Tibial artery (tissue), 4 donors: ENCODE measurements at regions not wholly inside any gene's neighbourhood (a gene's known extent, or its start where the extent isn't known, plus 50 kb on each side); places are given as distances from the start of the nearest gene placed in this dataset.
"Not testable (repeated sequence)": the region's sequence is repeated elsewhere in the genome, so short reads cannot be mapped to it uniquely, and the experiment has no call there.

ENCODE experiments used
- DNase-seq, 2 donors: peaks; one replicate each; pipeline ENCODE4 v3.0.0-alpha.2; 2019
- H3K27ac ChIP-seq, 2 donors: fragments of 200-600 bp; sonication (generic) in 1 of 2; 1 replicate in 1 of 2; 2 replicates in 1 of 2; pipeline ENCODE4 v1.5.1; 2018 to 2019; ENCODE audit warnings: mild to moderate bottlenecking in 1 of 2
- H3K27me3 ChIP-seq, 2 donors: fragments of 200-600 bp; sonication (generic) in 1 of 2; one replicate each; pipeline versions ENCODE4 v1.5.1 to v1.6.0; 2016 to 2019
- H3K36me3 ChIP-seq, 3 donors: fragments of 200-600 bp; sonication (generic) in 2 of 3; one replicate each; pipeline ENCODE4 v1.5.1; 2016 to 2019; ENCODE audit warnings: mild to moderate bottlenecking in 2 of 3
- H3K4me1 ChIP-seq, 4 donors: fragments of 200-600 bp; sonication (generic) in 2 of 4; 1 replicate in 3 of 4; 2 replicates in 1 of 4; pipeline ENCODE4 v1.5.1; 2016 to 2019
- H3K4me3 ChIP-seq, 2 donors: fragments of 200-600 bp; sonication (generic) in 1 of 2; 1 replicate in 1 of 2; 2 replicates in 1 of 2; pipeline ENCODE4 v1.5.1; 2018 to 2019; ENCODE audit warnings: mild to moderate bottlenecking in 2 of 2
- H3K9me3 ChIP-seq, 3 donors: fragments of 200-600 bp; sonication (generic) in 1 of 3; one replicate each; pipeline ENCODE4 v1.5.1; 2016 to 2019
- intact Hi-C: fragments of 100-400 bp; cut with DNase I; formaldehyde crosslinking; loops from one replicate; pipeline ENCODE4 v1.15.0; 2023; ENCODE audit warnings: low total_unique reads
- TF ChIP-seq, protein P1 (sequence below), 2 experiments: fragments of 200-600 bp in 1 of 2; fragments of 450-650 bp in 1 of 2; IDR thresholded peaks; one replicate each; pipeline ENCODE4 v1.5.1; 2017 to 2019; ENCODE audit warnings: antibody characterized with exemption in 2 of 2, mild to moderate bottlenecking in 1 of 2, moderate library complexity in 1 of 2

DNA sequence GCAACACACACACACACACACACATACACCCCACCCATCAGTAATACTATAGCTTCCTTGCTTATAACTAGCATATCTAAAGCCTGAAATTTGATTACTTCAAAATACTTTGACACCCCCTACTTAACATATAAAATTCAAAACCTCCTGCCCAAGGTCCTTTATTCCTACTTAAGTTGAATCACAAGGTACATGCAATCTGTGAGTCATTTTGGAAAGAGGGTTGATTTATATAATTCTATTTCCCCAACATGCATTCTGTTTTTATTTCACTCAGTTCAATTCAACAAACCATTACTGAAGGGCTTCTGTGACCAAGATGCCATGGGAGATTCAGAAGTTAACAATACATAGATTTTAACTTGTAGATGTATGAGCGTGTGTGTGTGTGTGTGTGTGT lies 420.7 kb downstream of the METTL4 start:
- Histone ChIP-seq H3K4me1 (no peaks in the 10 kb centered on the region), H3K27me3 (no peaks in the 10 kb centered on the region), H3K36me3 (no peaks in the 10 kb centered on the region), H3K4me3 (no peak overlapping the region), H3K27ac (no peak overlapping the region), H3K9me3 (no peaks in the 10 kb centered on the region)
- intact Hi-C loops: no loop called here
- TF ChIP-seq, protein P1, sequence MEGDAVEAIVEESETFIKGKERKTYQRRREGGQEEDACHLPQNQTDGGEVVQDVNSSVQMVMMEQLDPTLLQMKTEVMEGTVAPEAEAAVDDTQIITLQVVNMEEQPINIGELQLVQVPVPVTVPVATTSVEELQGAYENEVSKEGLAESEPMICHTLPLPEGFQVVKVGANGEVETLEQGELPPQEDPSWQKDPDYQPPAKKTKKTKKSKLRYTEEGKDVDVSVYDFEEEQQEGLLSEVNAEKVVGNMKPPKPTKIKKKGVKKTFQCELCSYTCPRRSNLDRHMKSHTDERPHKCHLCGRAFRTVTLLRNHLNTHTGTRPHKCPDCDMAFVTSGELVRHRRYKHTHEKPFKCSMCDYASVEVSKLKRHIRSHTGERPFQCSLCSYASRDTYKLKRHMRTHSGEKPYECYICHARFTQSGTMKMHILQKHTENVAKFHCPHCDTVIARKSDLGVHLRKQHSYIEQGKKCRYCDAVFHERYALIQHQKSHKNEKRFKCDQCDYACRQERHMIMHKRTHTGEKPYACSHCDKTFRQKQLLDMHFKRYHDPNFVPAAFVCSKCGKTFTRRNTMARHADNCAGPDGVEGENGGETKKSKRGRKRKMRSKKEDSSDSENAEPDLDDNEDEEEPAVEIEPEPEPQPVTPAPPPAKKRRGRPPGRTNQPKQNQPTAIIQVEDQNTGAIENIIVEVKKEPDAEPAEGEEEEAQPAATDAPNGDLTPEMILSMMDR (IDR thresholded peaks at IDR 0.05): no peak
- no peak for DNase-seq

DNA sequence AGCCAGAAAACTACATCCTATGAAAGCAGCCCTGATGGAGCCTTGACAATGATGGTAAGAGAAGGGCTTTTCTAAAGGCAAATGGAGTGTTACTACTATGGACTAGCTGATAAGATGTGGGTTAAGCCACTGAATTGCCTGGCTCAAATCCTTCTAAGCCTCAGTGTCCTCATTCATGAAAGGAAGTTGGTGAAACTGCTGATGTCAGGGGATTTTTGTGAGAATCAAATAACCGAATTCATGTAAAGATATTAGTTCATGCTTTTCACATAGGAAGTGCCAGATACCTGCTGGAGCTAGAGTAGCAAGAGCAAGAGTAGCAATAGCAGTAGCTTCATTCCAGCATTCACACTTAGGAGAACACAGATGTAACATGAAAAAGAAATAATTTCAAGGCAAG lies 417.0 kb downstream of the METTL4 start:
- intact Hi-C loops: no loop called here
- DNase-seq: no peak
- H3K36me3 ChIP-seq: no peaks in the 10 kb centered on the region
- no peaks in the 10 kb centered on the region for H3K27me3 ChIP-seq
- no peaks in the 10 kb centered on the region for H3K9me3 ChIP-seq
- H3K4me1 ChIP-seq: no peaks in the 10 kb centered on the region
- H3K4me3 ChIP-seq: no peak overlapping the region
- TF ChIP-seq, protein P1 (IDR thresholded peaks at IDR 0.05): no peak
- H3K27ac ChIP-seq: no peak overlapping the region

DNA sequence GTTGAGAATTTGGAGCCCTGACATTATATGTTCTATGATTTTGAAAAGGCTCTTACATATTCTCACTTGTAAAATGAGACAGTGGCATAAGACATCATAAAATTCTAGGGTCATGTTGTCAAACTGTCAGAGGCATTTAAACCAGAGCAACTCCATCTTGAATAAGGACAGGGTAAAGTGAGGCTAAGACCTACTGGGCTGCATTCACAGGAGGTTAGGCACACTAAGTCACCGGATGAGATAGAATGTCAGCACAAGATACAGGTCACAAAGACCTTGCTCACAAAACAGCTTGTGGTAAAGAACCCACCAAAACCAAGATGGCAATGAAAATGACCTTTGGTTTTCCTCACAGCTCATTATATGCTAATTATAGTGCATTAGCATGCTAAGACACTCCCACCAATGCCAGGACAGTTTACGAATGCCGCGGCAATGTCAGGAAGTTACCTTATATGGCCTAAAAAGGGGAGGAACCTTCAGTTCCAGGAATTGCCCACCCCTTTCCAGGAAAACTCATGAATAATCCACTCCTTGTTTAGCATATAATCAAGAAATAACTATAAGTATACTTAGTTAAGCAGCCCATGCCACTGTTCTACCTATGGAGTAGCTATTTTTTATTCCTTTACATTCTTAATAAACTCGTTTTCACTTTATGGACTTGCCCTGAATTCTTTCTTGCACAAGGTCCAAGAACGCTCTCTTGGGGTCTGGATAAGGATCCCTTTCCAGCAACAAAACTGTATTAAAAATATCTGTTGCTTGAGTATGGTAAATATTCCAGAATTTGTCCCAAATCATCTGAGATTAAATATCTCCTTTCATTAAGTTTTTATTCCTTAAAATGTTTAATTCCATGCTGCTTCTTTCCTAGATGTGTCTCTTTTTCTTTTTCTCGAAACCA lies 406.4 kb downstream of the METTL4 start:
- Histone ChIP-seq H3K36me3 (no peaks in the 10 kb centered on the region), H3K4me3 (no peak overlapping the region), H3K9me3 (no peaks in the 10 kb centered on the region), H3K27me3 (no peaks in the 10 kb centered on the region), H3K4me1 (no peaks in the 10 kb centered on the region), H3K27ac (no peak overlapping the region)
- no peak for DNase-seq
- TF ChIP-seq, protein P1 (IDR thresholded peaks at IDR 0.05): no peak
- intact Hi-C loops: no loop called here

DNA sequence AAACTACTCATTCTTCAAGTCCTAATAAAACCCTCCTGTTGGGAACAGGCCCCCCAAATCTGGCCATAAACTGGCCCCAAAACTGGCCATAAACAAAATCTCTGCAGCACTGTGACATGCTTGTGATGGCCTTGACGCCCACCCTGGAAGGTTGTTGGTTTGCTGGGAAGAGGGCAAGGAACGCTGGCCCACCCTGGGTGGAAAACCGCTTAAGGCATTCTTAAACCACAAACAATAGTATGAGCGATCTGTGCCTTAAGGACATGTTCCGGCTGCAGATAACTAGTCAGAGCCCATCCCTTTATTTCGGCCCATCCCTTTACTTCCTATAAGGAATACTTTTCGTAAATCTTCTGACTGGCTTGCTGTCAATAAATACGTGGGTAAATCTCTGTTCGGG lies 404.4 kb downstream of the METTL4 start:
- H3K4me3 ChIP-seq, H3K36me3 ChIP-seq, intact Hi-C loops, H3K9me3 ChIP-seq, H3K27ac ChIP-seq, DNase-seq, H3K27me3 ChIP-seq, H3K4me1 ChIP-seq: not testable (repeated sequence)

DNA sequence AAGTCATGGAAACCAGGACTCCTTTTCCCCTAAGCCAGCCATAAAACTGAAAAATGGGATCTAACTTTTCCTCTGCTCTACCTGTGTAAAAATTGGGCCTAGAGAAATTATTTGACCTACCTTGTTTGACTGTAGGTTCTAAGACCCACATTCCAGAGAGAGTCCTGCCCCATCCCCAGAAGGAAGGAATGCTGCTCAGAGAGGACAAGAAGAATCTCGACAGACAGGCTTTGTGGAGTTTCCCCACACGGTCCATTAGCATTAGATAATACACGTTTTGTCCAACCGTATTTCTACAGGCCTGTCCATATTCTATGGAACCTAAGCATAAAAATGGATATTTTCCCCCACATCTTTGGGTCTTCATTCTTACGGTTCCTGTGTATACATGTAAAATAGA lies 403.3 kb downstream of the METTL4 start:
- TF ChIP-seq, protein P1 (IDR thresholded peaks at IDR 0.05): no peak
- no peaks in the 10 kb centered on the region for H3K36me3 ChIP-seq
- no peaks in the 10 kb centered on the region for H3K4me1 ChIP-seq
- H3K27me3 ChIP-seq: no peaks in the 10 kb centered on the region
- DNase-seq: no peak
- H3K27ac ChIP-seq: no peak overlapping the region
- intact Hi-C loops: no loop called here
- no peak overlapping the region for H3K4me3 ChIP-seq
- H3K9me3 ChIP-seq: no peaks in the 10 kb centered on the region

DNA sequence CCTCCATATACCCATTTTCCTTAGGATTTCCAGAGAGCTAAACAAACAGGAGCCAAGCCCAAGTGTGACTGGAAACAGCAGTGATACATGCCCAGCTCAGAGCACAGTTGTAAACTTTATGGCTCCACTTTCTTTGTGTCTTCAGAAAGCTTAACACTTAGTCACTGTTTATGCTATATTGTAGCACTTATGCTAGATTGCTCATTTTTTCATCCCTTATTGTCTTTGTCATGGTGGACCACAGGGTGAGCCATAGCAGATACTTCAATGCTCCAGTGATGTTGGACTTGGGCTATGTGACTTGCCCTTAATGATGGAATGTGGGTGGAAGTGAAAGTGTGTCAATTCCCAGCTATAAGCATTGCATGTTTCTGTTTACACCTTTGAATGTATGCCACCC lies 401.6 kb downstream of the METTL4 start:
- intact Hi-C loops: no loop called here
- Histone ChIP-seq H3K4me3 (no peak overlapping the region), H3K27ac (no peak overlapping the region), H3K4me1 (no peaks in the 10 kb centered on the region), H3K9me3 (no peaks in the 10 kb centered on the region), H3K36me3 (no peaks in the 10 kb centered on the region), H3K27me3 (no peaks in the 10 kb centered on the region)
- TF ChIP-seq, protein P1 (IDR thresholded peaks at IDR 0.05): no peak
- DNase-seq: no peak
